ENCODE measurements at regions not wholly inside any gene's neighbourhood (a gene's known extent, or its start where the extent isn't known, plus 50 kb on each side); places are given as distances from the start of the nearest gene placed in this dataset.

GRCh38 chr14:85766295-85766694, 236.4 kb downstream of the FLRT2 start:
- dilution Hi-C loops (cut with MboI; ENCODE audit: extremely low pct_ligation_motif_present, low sequenced_read_pairs) (no loop called here), intact Hi-C loops (cut with micrococcal nuclease) (no loop called here)
- no TSS peak for BruUV-seq (replicated peaks)
- no peaks in the 10 kb centered on the region for H3K36me3 ChIP-seq (ENCODE audit: control insufficient read depth in 2 of 2, extremely low read depth in 1 of 2, insufficient read depth in 2 of 2, low read length in 2 of 2)
- no peak overlapping the region for H3K27ac ChIP-seq (ENCODE audit: insufficient read depth, low read depth, low read length)
- no peaks in the 10 kb centered on the region for H3K27me3 ChIP-seq (ENCODE audit: control insufficient read depth in 2 of 2, insufficient read depth in 2 of 2, low read length in 2 of 2)
- no peak for DNase-seq (ENCODE audit: low read depth, low spot score)
- no peak for TF ChIP-seq POLR2A (IDR thresholded peaks at IDR 0.05; ENCODE audit: low read depth, low read length)
- no peak for TF ChIP-seq CTCF (IDR thresholded peaks at IDR 0.05; ENCODE audit: extremely low read depth in 1 of 2, insufficient read depth in 1 of 2, low read depth in 1 of 2, low read length in 2 of 2)
- no peak for TF ChIP-seq POLR2AphosphoS5 (IDR thresholded peaks at IDR 0.05; ENCODE audit: insufficient read depth, low read depth, low read length)
- TF ChIP-seq GATA2 (IDR thresholded peaks at IDR 0.05; ENCODE audit: insufficient read depth, insufficient read length, low read depth, low read length) = no peak
- no peak for TF ChIP-seq MYC (IDR thresholded peaks at IDR 0.05; ENCODE audit: low read depth, low read length)
- no peak for TF ChIP-seq FOS (IDR thresholded peaks at IDR 0.05; ENCODE audit: borderline replicate concordance, insufficient read depth, low read length)
- no peak for TF ChIP-seq MAX (IDR thresholded peaks at IDR 0.05; ENCODE audit: insufficient read depth, insufficient read length)
- TF ChIP-seq EZH2 (IDR thresholded peaks at IDR 0.05; ENCODE audit: borderline replicate concordance, low read depth, low read length, severe bottlenecking) = no peak
- no peak for TF ChIP-seq JUN (IDR thresholded peaks at IDR 0.05; ENCODE audit: borderline replicate concordance, insufficient read depth, insufficient read length, low read depth)
- H3K4me2 ChIP-seq (ENCODE audit: insufficient read depth, low read length) = no peak overlapping the region
- no peak overlapping the region for H2AFZ ChIP-seq (ENCODE audit: low read depth, low read length)
- FAIRE-seq = no peak
- ChIA-PET POLR2A (no interaction called here), CTCF (interaction anchor here (1.0 kb wide), 1 partner anchor 17 kb away, joined by 4 read pairs; no protein-coding TSS in a partner anchor)
- H3K4me3 ChIP-seq (replicated peaks in 1 of 3; ENCODE audit: insufficient read depth in 1 of 3, low read depth in 1 of 3, low read length in 3 of 3) = no peak overlapping the region
- H4K20me1 ChIP-seq (replicated peaks; ENCODE audit: control insufficient read depth, extremely low read depth, insufficient read depth, low read length) = no peaks in the 10 kb centered on the region
- no peaks in the 10 kb centered on the region for H3K79me2 ChIP-seq (ENCODE audit: control insufficient read depth, insufficient read depth, low read length)
- no peak overlapping the region for H3K9ac ChIP-seq (replicated peaks; ENCODE audit: extremely low read depth, insufficient read depth, low read length)
- no peaks in the 10 kb centered on the region for H3K9me1 ChIP-seq (replicated peaks; ENCODE audit: control insufficient read depth, extremely low read depth, insufficient read depth, low read length)
- H3K4me1 ChIP-seq (ENCODE audit: control insufficient read depth, extremely low read depth, insufficient read depth, low read length) = no peaks in the 10 kb centered on the region
- H3K9me3 ChIP-seq (replicated peaks; ENCODE audit: control insufficient read depth, insufficient read depth, low read length) = no peaks in the 10 kb centered on the region
